Adrenal gland (tissue), 9 donors: ENCODE measurements at regions not wholly inside any gene's neighbourhood (a gene's known extent, or its start where the extent isn't known, plus 50 kb on each side); places are given as distances from the start of the nearest gene placed in this dataset.

ENCODE experiments used
- DNase-seq, 7 donors: peaks; one replicate each; pipeline ENCODE4 v3.0.0-alpha.2; 2019 to 2020
- H3K27ac ChIP-seq, 5 donors: fragments of 200-600 bp; sonication (generic) in 4 of 5; 1 replicate in 3 of 5; 2 replicates in 2 of 5; pipeline versions ENCODE4 v1.5.1 to v1.8.0; 2016 to 2020; ENCODE audit warnings: mild to moderate bottlenecking in 1 of 5
- H3K27me3 ChIP-seq: fragments of 200-600 bp; 2 replicates; pipeline ENCODE4 v1.8.0; 2021
- H3K36me3 ChIP-seq, 2 donors: fragments of 200-600 bp; replicated peaks in 1 of 2; 1 replicate in 1 of 2; 2 replicates in 1 of 2; pipeline versions ENCODE4 v1.5.1 to v1.8.0; 2018 to 2022
- H3K4me1 ChIP-seq, 2 donors: fragments of 200-600 bp; replicated peaks in 1 of 2; 1 replicate in 1 of 2; 2 replicates in 1 of 2; pipeline versions ENCODE4 v1.5.1 to v1.8.0; 2018 to 2021
- H3K4me3 ChIP-seq, 4 donors: fragments of 200-600 bp; sonication (generic) in 3 of 4; one replicate each; pipeline ENCODE4 v1.5.1; 2016 to 2018
- H3K9me3 ChIP-seq, 3 donors: fragments of 200-600 bp; sonication (generic) in 1 of 3; replicated peaks in 1 of 3; 1 replicate in 2 of 3; 2 replicates in 1 of 3; pipeline versions ENCODE4 v1.5.1 to v1.8.0; 2016 to 2021
- CTCF ChIP-seq, 6 experiments: fragments of 450-650 bp in 4 of 6; fragments of 200-600 bp in 2 of 6; sonication (generic) in 1 of 6; IDR thresholded peaks; 1 replicate in 5 of 6; 2 replicates in 1 of 6; pipeline versions ENCODE4 v1.5.1 to v1.8.0; 2016 to 2021; ENCODE audit warnings: antibody characterized with exemption in 6 of 6, mild to moderate bottlenecking in 2 of 6, moderate library complexity in 1 of 6
- POLR2A ChIP-seq, 2 donors: fragments of 450-650 bp; IDR thresholded peaks; one replicate each; pipeline ENCODE4 v1.6.1; 2017; ENCODE audit warnings: antibody characterized with exemption in 2 of 2, mild to moderate bottlenecking in 2 of 2, moderate library complexity in 1 of 2
- WGBS, 4 donors: extraction: QIAGEN DNeasy Blood & Tissue Kit in 2 of 4; methylation state at CpG; one replicate each; pipeline versions ENCODE4 v1.1.5 to v1.1.7; 2013 to 2017; 5-methylcytosine and 5-hydroxymethylcytosine counted together
- intact Hi-C, 2 donors: fragments of 100-400 bp; cut with DNase I; formaldehyde crosslinking; loops; one replicate each; pipeline versions ENCODE4 v1.14.1 to v1.15.0; 2022 to 2023
- donor health status: healthy with polysubstance abuse.
- donor health status: Bipolar disorder and iron deficiency.
- donor health status: DM: yes; HTN: yes; CAD: no.
- donor health status: DM: no; HTN: no; CAD: no.
- donor health status: DM: no; HTN: no; CAD: no.

- Histone ChIP-seq H3K4me3 (no peak overlapping the region), H3K27me3 (no peaks in the 10 kb centered on the region), H3K36me3 (no peaks in the 10 kb centered on the region), H3K27ac (no peak overlapping the region), H3K9me3 (no peaks in the 10 kb centered on the region), H3K4me1 (no peaks in the 10 kb centered on the region)
- WGBS, 4 donors = 69 to 76% (median 73%) methylated on average over 2 of the region's 2 CpGs
- intact Hi-C loops = no loop called here
- no peak for DNase-seq
- no peak for TF ChIP-seq POLR2A (IDR thresholded peaks at IDR 0.05)
Observed at GRCh38 chr5:29516224-29516623, 1677.3 kb upstream of the CDH6 start.

GRCh38 chr5:29508131-29508530 is 1685.4 kb upstream of the CDH6 start:
- no peaks in the 10 kb centered on the region for H3K36me3 ChIP-seq
- 84 to 95% (median 89%) methylated on average over 2 of the region's 2 CpGs for WGBS, 4 donors
- H3K27ac ChIP-seq = no peak overlapping the region
- TF ChIP-seq POLR2A (IDR thresholded peaks at IDR 0.05) (no peak), CTCF (IDR thresholded peaks at IDR 0.05) (no peak)
- H3K9me3 ChIP-seq = no peaks in the 10 kb centered on the region
- no peaks in the 10 kb centered on the region for H3K4me1 ChIP-seq
- DNase-seq = no peak
- H3K4me3 ChIP-seq = no peak overlapping the region
- no peaks in the 10 kb centered on the region for H3K27me3 ChIP-seq
- intact Hi-C loops = no loop called here

- H3K36me3 ChIP-seq = no peaks in the 10 kb centered on the region
- no peak for TF ChIP-seq POLR2A (IDR thresholded peaks at IDR 0.05)
- DNase-seq = no peak
- H3K4me1 ChIP-seq = no peaks in the 10 kb centered on the region
- intact Hi-C loops = no loop called here
- WGBS, 4 donors = 31 to 76% (median 52%) methylated on average over 1 of the region's 1 CpG
- H3K27ac ChIP-seq = no peak overlapping the region
- H3K4me3 ChIP-seq = no peak overlapping the region
- no peaks in the 10 kb centered on the region for H3K9me3 ChIP-seq
- no peaks in the 10 kb centered on the region for H3K27me3 ChIP-seq
Observed at GRCh38 chr5:29504411-29504810, 1689.1 kb upstream of the CDH6 start.

- intact Hi-C loops = no loop called here
- DNase-seq = no peak
- no peaks in the 10 kb centered on the region for H3K27me3 ChIP-seq
- H3K36me3 ChIP-seq = no peaks in the 10 kb centered on the region
- WGBS, 4 donors = 46 to 89% (median 78%) methylated on average over 2 to 4 of the region's 4 CpGs
- H3K4me1 ChIP-seq = no peaks in the 10 kb centered on the region
- H3K27ac ChIP-seq = no peak overlapping the region
- H3K4me3 ChIP-seq = no peak overlapping the region
- H3K9me3 ChIP-seq = no peaks in the 10 kb centered on the region
- TF ChIP-seq CTCF (IDR thresholded peaks at IDR 0.05) = no peak
- TF ChIP-seq POLR2A (IDR thresholded peaks at IDR 0.05) = no peak
Observed at GRCh38 chr5:29498860-29499259, 1694.6 kb upstream of the CDH6 start.

GRCh38 chr5:29498412-29498811 is 1695.1 kb upstream of the CDH6 start:
- H3K4me3 ChIP-seq = no peak overlapping the region
- intact Hi-C loops = no loop called here
- 71 to 89% (median 84%) methylated on average over 2 of the region's 2 CpGs for WGBS, 4 donors
- no peaks in the 10 kb centered on the region for H3K4me1 ChIP-seq
- H3K9me3 ChIP-seq = no peaks in the 10 kb centered on the region
- no peak overlapping the region for H3K27ac ChIP-seq
- no peak for TF ChIP-seq CTCF (IDR thresholded peaks at IDR 0.05)
- no peak for TF ChIP-seq POLR2A (IDR thresholded peaks at IDR 0.05)
- no peak for DNase-seq
- no peaks in the 10 kb centered on the region for H3K36me3 ChIP-seq
- no peaks in the 10 kb centered on the region for H3K27me3 ChIP-seq
